HEK293 (cell line): ENCODE measurements at regions not wholly inside any gene's neighbourhood (a gene's known extent, or its start where the extent isn't known, plus 50 kb on each side); places are given as distances from the start of the nearest gene placed in this dataset.
A peak's percentile ranks its signal among the peaks of the same experiment; 100 is the strongest.

Experiments
- FEZF1 ChIP-seq: fragments of 450-650 bp; formaldehyde crosslinking; IDR thresholded peaks from 2 replicates; pipeline ENCODE4 v1.5.1; 2016; ENCODE audit warnings: missing biosample characterization, missing genetic modification characterization
- GFI1B ChIP-seq: fragments of 450-650 bp; formaldehyde crosslinking; IDR thresholded peaks from 2 replicates; pipeline ENCODE4 v1.5.1; 2016; ENCODE audit warnings: missing biosample characterization, missing genetic modification characterization
- INSM2 ChIP-seq: fragments of 450-650 bp; formaldehyde crosslinking; IDR thresholded peaks from 2 replicates; pipeline ENCODE4 v1.5.1; 2016; ENCODE audit warnings: missing biosample characterization, missing genetic modification characterization
- KLF1 ChIP-seq: fragments of 450-650 bp; formaldehyde crosslinking; IDR thresholded peaks from 2 replicates; pipeline ENCODE4 v1.5.1; 2016; ENCODE audit warnings: missing biosample characterization, missing genetic modification characterization
- KLF9 ChIP-seq: fragments of 450-650 bp; formaldehyde crosslinking; IDR thresholded peaks from 2 replicates; pipeline ENCODE4 v1.5.1; 2016; ENCODE audit warnings: missing biosample characterization, missing genetic modification characterization, low read depth
- OSR2 ChIP-seq: fragments of 450-650 bp; formaldehyde crosslinking; IDR thresholded peaks from 2 replicates; pipeline ENCODE4 v1.5.1; 2016; ENCODE audit warnings: missing biosample characterization, missing genetic modification characterization
- SCRT1 ChIP-seq: fragments of 450-650 bp; formaldehyde crosslinking; IDR thresholded peaks from 2 replicates; pipeline ENCODE4 v1.5.1; 2016; ENCODE audit warnings: missing biosample characterization, missing genetic modification characterization, borderline replicate concordance
- TSHZ1 ChIP-seq: fragments of 450-650 bp; formaldehyde crosslinking; IDR thresholded peaks from 2 replicates; pipeline ENCODE4 v1.5.1; 2016; ENCODE audit warnings: missing biosample characterization, missing genetic modification characterization, borderline replicate concordance
- ZBTB1 ChIP-seq: fragments of 450-650 bp; formaldehyde crosslinking; IDR thresholded peaks from 2 replicates; pipeline ENCODE4 v1.5.1; 2016; ENCODE audit warnings: missing biosample characterization, missing genetic modification characterization
- ZBTB20 ChIP-seq: fragments of 450-650 bp; formaldehyde crosslinking; IDR thresholded peaks from 2 replicates; pipeline ENCODE4 v1.5.1; 2016; ENCODE audit warnings: missing biosample characterization, missing genetic modification characterization
- ZBTB7A ChIP-seq: fragments of 450-650 bp; formaldehyde crosslinking; IDR thresholded peaks from 2 replicates; pipeline ENCODE4 v1.5.1; 2016; ENCODE audit warnings: low read depth, missing biosample characterization, missing genetic modification characterization
- ZEB2 ChIP-seq: fragments of 450-650 bp; formaldehyde crosslinking; IDR thresholded peaks from 2 replicates; pipeline ENCODE4 v1.5.1; 2016; ENCODE audit warnings: missing biosample characterization, missing genetic modification characterization
- ZFP3 ChIP-seq: fragments of 450-650 bp; formaldehyde crosslinking; IDR thresholded peaks from 2 replicates; pipeline ENCODE4 v1.5.1; 2016; ENCODE audit warnings: low read depth, missing biosample characterization, missing genetic modification characterization
- ZIC2 ChIP-seq: fragments of 450-650 bp; formaldehyde crosslinking; IDR thresholded peaks from 2 replicates; pipeline ENCODE4 v1.5.1; 2016; ENCODE audit warnings: missing biosample characterization, missing genetic modification characterization
- ZNF10 ChIP-seq: fragments of 450-650 bp; formaldehyde crosslinking; IDR thresholded peaks from 2 replicates; pipeline ENCODE4 v1.5.1; 2017; ENCODE audit warnings: missing biosample characterization, missing genetic modification characterization
- ZNF112 ChIP-seq: fragments of 450-650 bp; formaldehyde crosslinking; IDR thresholded peaks from 2 replicates; pipeline ENCODE4 v1.5.0; 2017; ENCODE audit warnings: missing biosample characterization, missing genetic modification characterization
- ZNF146 ChIP-seq: fragments of 450-650 bp; formaldehyde crosslinking; IDR thresholded peaks from 2 replicates; pipeline ENCODE4 v1.5.1; 2016; ENCODE audit warnings: missing biosample characterization, missing genetic modification characterization
- ZNF174 ChIP-seq: fragments of 450-650 bp; formaldehyde crosslinking; IDR thresholded peaks from 2 replicates; pipeline ENCODE4 v1.5.0; 2017; ENCODE audit warnings: missing biosample characterization, mild to moderate bottlenecking, missing genetic modification characterization
- ZNF2 ChIP-seq: fragments of 450-650 bp; formaldehyde crosslinking; IDR thresholded peaks from 2 replicates; pipeline ENCODE4 v1.5.1; 2016; ENCODE audit warnings: missing biosample characterization, missing genetic modification characterization
- ZNF24 ChIP-seq: fragments of 450-650 bp; formaldehyde crosslinking; IDR thresholded peaks from 2 replicates; pipeline ENCODE4 v1.5.1; 2016; ENCODE audit warnings: missing biosample characterization, missing genetic modification characterization
- ZNF292 ChIP-seq: fragments of 450-650 bp; formaldehyde crosslinking; IDR thresholded peaks from 2 replicates; pipeline ENCODE4 v1.5.1; 2016; ENCODE audit warnings: low read depth, missing biosample characterization, missing genetic modification characterization, borderline replicate concordance
- ZNF394 ChIP-seq: fragments of 450-650 bp; formaldehyde crosslinking; IDR thresholded peaks from 2 replicates; pipeline ENCODE4 v1.5.1; 2016; ENCODE audit warnings: missing biosample characterization, missing genetic modification characterization, mild to moderate bottlenecking, moderate library complexity, borderline replicate concordance
- ZNF426 ChIP-seq: fragments of 450-650 bp; formaldehyde crosslinking; IDR thresholded peaks from 2 replicates; pipeline ENCODE4 v1.5.1; 2017; ENCODE audit warnings: missing biosample characterization, missing genetic modification characterization, mild to moderate bottlenecking, inconsistent platforms, moderate library complexity
- ZNF510 ChIP-seq: fragments of 450-650 bp; formaldehyde crosslinking; IDR thresholded peaks from 2 replicates; pipeline ENCODE4 v1.5.1; 2018; ENCODE audit warnings: mild to moderate bottlenecking, missing genetic modification characterization, missing biosample characterization; ENCODE audit not compliant: insufficient replicate concordance
- ZNF560 ChIP-seq: fragments of 450-650 bp; formaldehyde crosslinking; IDR thresholded peaks from 2 replicates; pipeline ENCODE4 v1.5.1; 2017; ENCODE audit warnings: missing biosample characterization, missing genetic modification characterization, borderline replicate concordance
- ZNF585B ChIP-seq: fragments of 450-650 bp; formaldehyde crosslinking; IDR thresholded peaks from 2 replicates; pipeline ENCODE4 v1.5.1; 2016; ENCODE audit warnings: missing biosample characterization, missing genetic modification characterization
- ZNF677 ChIP-seq: fragments of 450-650 bp; IDR thresholded peaks from 2 replicates; pipeline ENCODE4 v1.5.0; 2018; ENCODE audit warnings: missing biosample characterization, mild to moderate bottlenecking, missing genetic modification characterization, moderate library complexity
- ZNF747 ChIP-seq: fragments of 450-650 bp; formaldehyde crosslinking; IDR thresholded peaks from 2 replicates; pipeline ENCODE4 v1.5.1; 2016; ENCODE audit warnings: missing biosample characterization, missing genetic modification characterization
- ZNF768 ChIP-seq: fragments of 450-650 bp; formaldehyde crosslinking; IDR thresholded peaks from 2 replicates; pipeline ENCODE4 v1.5.1; 2018; ENCODE audit warnings: missing biosample characterization, mild to moderate bottlenecking, missing genetic modification characterization
- ZNF843 ChIP-seq: fragments of 450-650 bp; formaldehyde crosslinking; IDR thresholded peaks from 2 replicates; pipeline ENCODE4 v1.5.1; 2016; ENCODE audit warnings: missing biosample characterization, missing genetic modification characterization
- ZSCAN4 ChIP-seq: fragments of 450-650 bp; formaldehyde crosslinking; IDR thresholded peaks from 2 replicates; pipeline ENCODE4 v1.5.1; 2017; ENCODE audit warnings: missing biosample characterization, missing genetic modification characterization
- TF ChIP-seq, protein P1 (sequence below): fragments of 450-650 bp; formaldehyde crosslinking; IDR thresholded peaks from 2 replicates; pipeline ENCODE4 v1.5.1; 2017; ENCODE audit warnings: missing biosample characterization, missing genetic modification characterization

DNA sequence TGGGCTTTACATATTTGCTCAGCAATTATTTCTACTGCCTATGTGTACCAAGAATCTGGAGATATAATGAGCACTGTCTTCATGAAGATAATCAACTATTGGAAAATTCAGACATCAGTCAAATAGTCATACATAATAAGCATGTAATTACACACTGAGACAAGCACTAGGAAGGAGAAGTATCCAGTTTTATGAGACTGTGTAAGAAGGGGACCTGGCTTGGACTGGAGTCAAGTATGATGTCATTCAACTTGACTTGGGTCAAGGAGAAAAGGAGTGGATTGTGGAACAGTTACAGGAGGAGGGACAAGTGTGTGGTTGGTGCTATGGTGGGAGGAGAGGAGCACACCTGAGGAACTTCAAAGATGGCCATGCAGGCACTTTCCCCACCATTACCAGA lies 419.8 kb upstream of the TRIB2 start (continued):
- TF ChIP-seq OSR2 (tag by site-specific recombination) (peak; percentile 85), GFI1B (tag by site-specific recombination) (no peak), ZNF146 (0 out of 2 replicates have a peak, but pooled peaks have one; percentile 31), ZNF24 (tag by site-specific recombination) (peak; percentile 71; the same call in 1 of the 2 replicates), ZNF677 (tag by site-specific recombination) (no peak), ZBTB1 (tag by site-specific recombination) (no peak), ZNF768 (no peak), ZBTB7A (no peak), ZNF2 (tag by site-specific recombination) (no peak), ZNF112 (tag by site-specific recombination) (no peak), ZNF747 (tag by site-specific recombination) (no peak), ZNF394 (tag by site-specific recombination) (peak; percentile 85), SCRT1 (tag by site-specific recombination) (peak; percentile 81; the same call in 1 of the 2 replicates), ZNF292 (tag by site-specific recombination) (no peak), ZNF843 (peak; percentile 91), TSHZ1 (tag by site-specific recombination) (peak; percentile 80), ZNF174 (no peak), ZNF10 (no peak), INSM2 (tag by site-specific recombination) (peak; percentile 62; the same call in 1 of the 2 replicates), KLF1 (tag by site-specific recombination) (no peak), ZIC2 (tag by site-specific recombination) (peak; percentile 9; the same call in 1 of the 2 replicates), ZNF560 (tag by site-specific recombination) (no peak), KLF9 (no peak), ZNF585B (tag by site-specific recombination) (no peak), ZNF426 (tag by site-specific recombination) (no peak), ZSCAN4 (tag by site-specific recombination) (peak; percentile 18; the same call in 1 of the 2 replicates), ZFP3 (tag by site-specific recombination) (no peak), FEZF1 (tag by site-specific recombination) (peak; percentile 59), ZEB2 (peak; percentile 78), ZNF510 (no peak), ZBTB20 (tag by site-specific recombination) (no peak)
- TF ChIP-seq, protein P1, sequence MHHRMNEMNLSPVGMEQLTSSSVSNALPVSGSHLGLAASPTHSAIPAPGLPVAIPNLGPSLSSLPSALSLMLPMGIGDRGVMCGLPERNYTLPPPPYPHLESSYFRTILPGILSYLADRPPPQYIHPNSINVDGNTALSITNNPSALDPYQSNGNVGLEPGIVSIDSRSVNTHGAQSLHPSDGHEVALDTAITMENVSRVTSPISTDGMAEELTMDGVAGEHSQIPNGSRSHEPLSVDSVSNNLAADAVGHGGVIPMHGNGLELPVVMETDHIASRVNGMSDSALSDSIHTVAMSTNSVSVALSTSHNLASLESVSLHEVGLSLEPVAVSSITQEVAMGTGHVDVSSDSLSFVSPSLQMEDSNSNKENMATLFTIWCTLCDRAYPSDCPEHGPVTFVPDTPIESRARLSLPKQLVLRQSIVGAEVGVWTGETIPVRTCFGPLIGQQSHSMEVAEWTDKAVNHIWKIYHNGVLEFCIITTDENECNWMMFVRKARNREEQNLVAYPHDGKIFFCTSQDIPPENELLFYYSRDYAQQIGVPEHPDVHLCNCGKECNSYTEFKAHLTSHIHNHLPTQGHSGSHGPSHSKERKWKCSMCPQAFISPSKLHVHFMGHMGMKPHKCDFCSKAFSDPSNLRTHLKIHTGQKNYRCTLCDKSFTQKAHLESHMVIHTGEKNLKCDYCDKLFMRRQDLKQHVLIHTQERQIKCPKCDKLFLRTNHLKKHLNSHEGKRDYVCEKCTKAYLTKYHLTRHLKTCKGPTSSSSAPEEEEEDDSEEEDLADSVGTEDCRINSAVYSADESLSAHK (tag by site-specific recombination), result peak; percentile 61; the same call in 1 of the 2 replicates
- TF ChIP-seq, all 188 proteins: peak for 49
